H1 (cell line): ENCODE measurements at regions not wholly inside any gene's neighbourhood (a gene's known extent, or its start where the extent isn't known, plus 50 kb on each side); places are given as distances from the start of the nearest gene placed in this dataset.

Experiments used
- CTCF ChIA-PET: fragments of 300-600 bp; sonication (Branson Sonifier 250); formaldehyde crosslinking; loops from one replicate; lab custom pipeline; 2021; ENCODE audit not compliant: partially characterized antibody; lab: Charles Lee
- POLR2A ChIA-PET: fragments of 300-600 bp; sonication (Branson Sonifier 250); formaldehyde crosslinking; loops from one replicate; lab custom pipeline; 2021; ENCODE audit warnings: inconsistent platforms; ENCODE audit not compliant: partially characterized antibody; lab: Charles Lee
- DNase-seq, 2 experiments: peaks; one replicate each; pipeline versions ENCODE4 v3.0.0 to v3.0.0-alpha.2; 2010 to 2022; ENCODE audit warnings: low spot score in 2 of 2, low read depth in 1 of 2, mixed read lengths in 1 of 2
- FAIRE-seq: peaks from 2 replicates; lab custom pipeline; 2011; peaks lifted over from hg19 to GRCh38; lab: Jason Lieb, UNC
- H2AFZ ChIP-seq: 2 replicates; pipeline ENCODE4 v1.8.1; 2012; ENCODE audit warnings: low read length, inconsistent platforms
- H2AK5ac ChIP-seq: 2 replicates; pipeline ENCODE4 v1.6.1; 2013; ENCODE audit warnings: low read depth, low read length
- H2BK120ac ChIP-seq: replicated peaks from 2 replicates; pipeline ENCODE3; 2013; ENCODE audit warnings: low read depth, low read length, inconsistent platforms
- H2BK12ac ChIP-seq: 2 replicates; pipeline ENCODE4 v1.6.1; 2013; ENCODE audit warnings: low read depth, low read length
- H2BK15ac ChIP-seq: 2 replicates; pipeline ENCODE4 v1.6.1; 2013; ENCODE audit warnings: low read length
- H2BK20ac ChIP-seq: 2 replicates; pipeline ENCODE4 v1.6.1; 2013; ENCODE audit warnings: low read length
- H2BK5ac ChIP-seq: 2 replicates; pipeline ENCODE4 v1.6.1; 2013; ENCODE audit warnings: low read depth, low read length
- H3K14ac ChIP-seq: 2 replicates; pipeline ENCODE4 v1.6.1; 2013; ENCODE audit warnings: inconsistent platforms; ENCODE audit not compliant: insufficient read length
- H3K18ac ChIP-seq: 2 replicates; pipeline ENCODE4 v1.6.1; 2013; ENCODE audit warnings: low read length; ENCODE audit errors: extremely low read depth
- H3K23ac ChIP-seq: 2 replicates; pipeline ENCODE4 v1.6.1; 2013; ENCODE audit warnings: inconsistent platforms; ENCODE audit not compliant: insufficient read length
- H3K23me2 ChIP-seq: 2 replicates; pipeline ENCODE4 v1.6.1; 2013; ENCODE audit warnings: low read depth, low read length
- H3K27ac ChIP-seq: 2 replicates; pipeline ENCODE4 v1.6.1; 2011; ENCODE audit warnings: low read depth, low read length, inconsistent platforms
- H3K27me3 ChIP-seq, 4 experiments: replicated peaks in 1 of 4; 1 replicate in 1 of 4; 2 replicates in 3 of 4; pipeline versions ENCODE4 v1.6.1 to v1.8.1; 2011 to 2013; ENCODE audit warnings: low read length in 3 of 4, mild to moderate bottlenecking in 3 of 4, inconsistent platforms in 2 of 4, mixed read lengths in 2 of 4, moderate library complexity in 1 of 4; ENCODE audit not compliant: control insufficient read depth in 3 of 4, insufficient read depth in 3 of 4; ENCODE audit errors: extremely low read depth in 1 of 4
- H3K36me3 ChIP-seq, 4 experiments: 2 replicates each; pipeline versions ENCODE4 v1.6.1 to v1.8.1; 2011 to 2013; ENCODE audit warnings: mild to moderate bottlenecking in 4 of 4, low read length in 3 of 4, moderate library complexity in 2 of 4, control low read depth in 1 of 4, inconsistent platforms in 1 of 4; ENCODE audit not compliant: insufficient read depth in 4 of 4, control insufficient read depth in 2 of 4
- H3K4ac ChIP-seq: replicated peaks from 2 replicates; pipeline ENCODE3; 2013; ENCODE audit warnings: low read length, low read depth, mixed read lengths, inconsistent platforms; ENCODE audit not compliant: insufficient read length
- H3K4me1 ChIP-seq, 4 experiments: replicated peaks in 1 of 4; 1 replicate in 1 of 4; 2 replicates in 3 of 4; pipeline versions ENCODE4 v1.6.1 to v1.8.1; 2011 to 2013; ENCODE audit warnings: low read length in 3 of 4, inconsistent platforms in 2 of 4, mixed read lengths in 1 of 4; ENCODE audit not compliant: insufficient read depth in 4 of 4, control insufficient read depth in 3 of 4
- H3K4me2 ChIP-seq, 2 experiments: 2 replicates each; pipeline versions ENCODE4 v1.6.1 to v1.8.1; 2011 to 2013; ENCODE audit warnings: low read depth in 2 of 2, low read length in 2 of 2, control low read depth in 1 of 2, inconsistent platforms in 1 of 2, mild to moderate bottlenecking in 1 of 2; ENCODE audit not compliant: insufficient read depth in 1 of 2
- H3K4me3 ChIP-seq, 4 experiments: fragments of 200-600, 300-600 bp in 1 of 4; sonication (generic), shearing (Covaris generic), sonication (Bioruptor Twin) in 1 of 4; 2 replicates each; pipeline versions ENCODE4 v1.5.1 to v1.8.1; 2011 to 2016; ENCODE audit warnings: low read length in 4 of 4, low read depth in 3 of 4, control low read depth in 2 of 4, inconsistent platforms in 2 of 4, mild to moderate bottlenecking in 2 of 4, mixed read lengths in 1 of 4, moderate library complexity in 1 of 4; ENCODE audit not compliant: insufficient read depth in 2 of 4; ENCODE audit errors: extremely low read depth in 1 of 4
- H3K56ac ChIP-seq: replicated peaks from 2 replicates; pipeline ENCODE3; 2013; ENCODE audit warnings: low read depth, mild to moderate bottlenecking, mixed read lengths, low read length, inconsistent platforms; ENCODE audit not compliant: insufficient read length
- H3K79me1 ChIP-seq: 2 replicates; pipeline ENCODE4 v1.6.1; 2013; ENCODE audit warnings: low read depth, low read length, control low read depth
- H3K79me2 ChIP-seq, 2 experiments: 2 replicates each; pipeline versions ENCODE4 v1.6.1 to v1.8.1; 2012 to 2013; ENCODE audit warnings: low read length in 2 of 2, mild to moderate bottlenecking in 2 of 2, inconsistent platforms in 1 of 2; ENCODE audit not compliant: insufficient read depth in 2 of 2, control insufficient read depth in 1 of 2
- H3K9ac ChIP-seq, 4 experiments: replicated peaks in 1 of 4; 1 replicate in 1 of 4; 2 replicates in 3 of 4; pipeline versions ENCODE4 v1.6.1 to v1.8.1; 2011 to 2013; ENCODE audit warnings: low read depth in 3 of 4, low read length in 3 of 4, control low read depth in 2 of 4, mild to moderate bottlenecking in 2 of 4, moderate library complexity in 2 of 4, inconsistent platforms in 1 of 4; ENCODE audit errors: extremely low read depth in 1 of 4
- H3K9me3 ChIP-seq, 2 experiments: 2 replicates each; pipeline versions ENCODE4 v1.6.1 to v1.8.1; 2012 to 2013; ENCODE audit warnings: mild to moderate bottlenecking in 2 of 2, moderate library complexity in 2 of 2, control low read depth in 1 of 2, inconsistent platforms in 1 of 2, low read depth in 1 of 2, low read length in 1 of 2, mixed read lengths in 1 of 2; ENCODE audit not compliant: insufficient read depth in 2 of 2
- H4K20me1 ChIP-seq, 2 experiments: replicated peaks in 1 of 2; 2 replicates each; pipeline versions ENCODE3 to v1.8.1; 2011 to 2013; ENCODE audit warnings: inconsistent platforms in 2 of 2, low read length in 2 of 2, mild to moderate bottlenecking in 1 of 2; ENCODE audit not compliant: insufficient read depth in 2 of 2, control insufficient read depth in 1 of 2
- H4K5ac ChIP-seq: 2 replicates; pipeline ENCODE4 v1.6.1; 2013; ENCODE audit warnings: low read length, low read depth, mixed read lengths, inconsistent platforms; ENCODE audit not compliant: insufficient read length
- H4K8ac ChIP-seq: 2 replicates; pipeline ENCODE4 v1.8.0; 2013; ENCODE audit warnings: mild to moderate bottlenecking, moderate library complexity, low read length, inconsistent platforms; ENCODE audit not compliant: insufficient read depth; ENCODE audit errors: extremely low read depth
- H4K91ac ChIP-seq: replicated peaks from 2 replicates; pipeline ENCODE3; 2013; ENCODE audit warnings: low read length, mixed read lengths, inconsistent platforms; ENCODE audit not compliant: insufficient read length
- EP300 ChIP-seq, 2 experiments: IDR thresholded peaks; 1 replicate in 1 of 2; 2 replicates in 1 of 2; pipeline ENCODE4 v1.6.1; 2011 to 2012; ENCODE audit warnings: low read depth in 2 of 2, low read length in 2 of 2, mild to moderate bottlenecking in 2 of 2, borderline replicate concordance in 1 of 2, inconsistent platforms in 1 of 2, moderate library complexity in 1 of 2
- POU5F1 ChIP-seq: IDR thresholded peaks from 2 replicates; pipeline ENCODE4 v1.6.1; 2011; ENCODE audit warnings: low read depth, mild to moderate bottlenecking, low read length, moderate library complexity
- TBP ChIP-seq: IDR thresholded peaks from 2 replicates; pipeline ENCODE4 v1.6.1; 2011; ENCODE audit warnings: low read depth, low read length, improper control_type of control experiment
- WGBS, 2 experiments: shearing (Covaris generic) in 1 of 2; methylation state at CpG; one replicate each; pipeline versions ENCODE4 v1.1.6 to v1.1.7; 2013 to 2015; ENCODE audit warnings: low lambda C conversion rate in 2 of 2, mixed read lengths in 2 of 2, inconsistent platforms in 1 of 2, low coverage in 1 of 2, missing lambda C conversion rate in 1 of 2; ENCODE audit not compliant: insufficient replicate concordance in 2 of 2, insufficient coverage in 1 of 2, insufficient read length in 1 of 2; ENCODE audit errors: extremely low coverage in 1 of 2, missing lambda C conversion rate in 1 of 2; 5-methylcytosine and 5-hydroxymethylcytosine counted together

- TF ChIP-seq POU5F1 (no peak), TBP (no peak), EP300 (IDR thresholded peaks at IDR 0.05; ENCODE audit: borderline replicate concordance in 1 of 2, low read depth in 2 of 2, low read length in 2 of 2) (no peak)
- Histone ChIP-seq H3K9me3 (no peaks in the 10 kb centered on the region), H4K20me1 (no peaks in the 10 kb centered on the region), H3K36me3 (no peaks in the 10 kb centered on the region), H4K8ac (no peak overlapping the region), H2BK120ac (no peak overlapping the region), H2BK5ac (no peak overlapping the region), H3K79me1 (no peaks in the 10 kb centered on the region), H2BK20ac (no peak overlapping the region), H3K56ac (no peak overlapping the region), H2BK15ac (no peak overlapping the region), H4K91ac (no peak overlapping the region), H3K4ac (no peak overlapping the region), H3K27ac (no peak overlapping the region), H3K23me2 (no peaks in the 10 kb centered on the region), H3K4me2 (no peak overlapping the region), H4K5ac (no peak overlapping the region), H2BK12ac (no peak overlapping the region), H2AK5ac (no peak overlapping the region), H3K79me2 (no peaks in the 10 kb centered on the region), H2AFZ (no peak overlapping the region), H3K4me3 (no peak overlapping the region), H3K4me1 (no peaks in the 10 kb centered on the region), H3K18ac (no peak overlapping the region), H3K23ac (no peak overlapping the region), H3K27me3 (no peaks in the 10 kb centered on the region), H3K14ac (no peak overlapping the region), H3K9ac (no peak overlapping the region)
- 97% methylated on average over 3 of the region's 4 CpGs; no CpG with 5 or more reads in 1 of the 2 experiments for WGBS, 2 experiments
- FAIRE-seq: no peak
- ChIA-PET CTCF (no interaction called here), POLR2A (no interaction called here)
- DNase-seq: no peak
These were observed 174.2 kb upstream of the FRMD4B start for GRCh38 chr3:69560116-69560515.
